ENCODE measurements at regions not wholly inside any gene's neighbourhood (a gene's known extent, or its start where the extent isn't known, plus 50 kb on each side); places are given as distances from the start of the nearest gene placed in this dataset.

DNA sequence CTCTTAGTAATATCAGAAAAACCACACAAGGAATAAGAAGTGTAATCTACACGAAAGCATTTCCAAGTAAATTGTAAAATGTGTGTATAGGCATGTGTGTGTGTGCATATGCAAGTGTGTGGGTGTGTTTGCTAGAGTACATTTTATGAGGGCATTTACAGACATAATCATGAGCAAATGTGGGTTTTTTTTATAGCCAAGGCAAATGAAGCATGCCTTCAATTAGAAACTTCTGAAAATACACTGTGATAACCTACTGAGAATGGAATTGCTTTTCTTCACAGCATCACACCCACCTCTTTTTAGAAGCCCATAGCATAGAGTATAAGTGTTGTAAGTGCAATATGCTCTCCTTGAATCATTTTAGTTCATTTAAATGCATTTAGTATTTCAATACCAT lies 1721.1 kb downstream of the GRIK2 start:
- Histone ChIP-seq H2BK5ac (ENCODE audit: low read depth, low read length) (no peak overlapping the region), H3K14ac (ENCODE audit: insufficient read length) (no peak overlapping the region), H3K23me2 (ENCODE audit: low read depth, low read length) (no peaks in the 10 kb centered on the region), H3K56ac (replicated peaks; ENCODE audit: insufficient read length, low read depth, low read length) (no peak overlapping the region), H3K4ac (replicated peaks; ENCODE audit: insufficient read length, low read depth, low read length) (no peak overlapping the region), H3K23ac (ENCODE audit: insufficient read length) (no peak overlapping the region), H4K5ac (ENCODE audit: insufficient read length, low read depth, low read length) (no peak overlapping the region), H3K27ac (ENCODE audit: low read depth, low read length) (no peak overlapping the region), H3K79me2 (ENCODE audit: control insufficient read depth in 1 of 2, insufficient read depth in 2 of 2, low read length in 2 of 2) (no peaks in the 10 kb centered on the region), H2AK5ac (ENCODE audit: low read depth, low read length) (no peak overlapping the region), H2BK20ac (ENCODE audit: low read length) (no peak overlapping the region), H3K9ac (replicated peaks in 1 of 4; ENCODE audit: extremely low read depth in 1 of 4, low read depth in 3 of 4, low read length in 3 of 4) (no peak overlapping the region), H2BK15ac (ENCODE audit: low read length) (no peak overlapping the region), H4K91ac (replicated peaks; ENCODE audit: insufficient read length, low read length) (no peak overlapping the region), H3K4me1 (replicated peaks in 1 of 4; ENCODE audit: control insufficient read depth in 3 of 4, insufficient read depth in 4 of 4, low read length in 3 of 4) (no peaks in the 10 kb centered on the region), H3K79me1 (ENCODE audit: low read depth, low read length) (no peaks in the 10 kb centered on the region), H3K4me2 (ENCODE audit: insufficient read depth in 1 of 2, low read depth in 2 of 2, low read length in 2 of 2) (no peak overlapping the region), H3K18ac (ENCODE audit: extremely low read depth, low read length) (no peak overlapping the region), H2AFZ (ENCODE audit: low read length) (no peak overlapping the region), H2BK120ac (replicated peaks; ENCODE audit: low read depth, low read length) (no peak overlapping the region), H3K9me3 (ENCODE audit: insufficient read depth in 2 of 2, low read depth in 1 of 2, low read length in 1 of 2) (no peaks in the 10 kb centered on the region), H2BK12ac (ENCODE audit: low read depth, low read length) (no peak overlapping the region), H4K20me1 (replicated peaks in 1 of 2; ENCODE audit: control insufficient read depth in 1 of 2, insufficient read depth in 2 of 2, low read length in 2 of 2) (no peaks in the 10 kb centered on the region), H3K36me3 (ENCODE audit: control insufficient read depth in 2 of 4, insufficient read depth in 4 of 4, low read length in 3 of 4) (no peaks in the 10 kb centered on the region; a peak in 1 of 8 replicates), H4K8ac (ENCODE audit: extremely low read depth, insufficient read depth, low read length) (no peak overlapping the region), H3K27me3 (replicated peaks in 1 of 4; ENCODE audit: control insufficient read depth in 3 of 4, extremely low read depth in 1 of 4, insufficient read depth in 3 of 4, low read length in 3 of 4) (no peaks in the 10 kb centered on the region), H3K4me3 (ENCODE audit: extremely low read depth in 1 of 4, insufficient read depth in 2 of 4, low read depth in 3 of 4, low read length in 4 of 4) (no peak overlapping the region)
- 89% methylated on average over 1 of the region's 1 CpG; no CpG with 5 or more reads in 1 of the 2 experiments for WGBS, 2 experiments (ENCODE audit: extremely low coverage in 1 of 2, insufficient coverage in 1 of 2, insufficient read length in 1 of 2, insufficient replicate concordance in 2 of 2, low coverage in 1 of 2, low lambda C conversion rate in 2 of 2, missing lambda C conversion rate in 1 of 2)
- no peak for DNase-seq (ENCODE audit: low read depth in 1 of 2, low spot score in 2 of 2)
- CTCF ChIA-PET (ENCODE audit: partially characterized antibody): no interaction called here
- POLR2A ChIA-PET (ENCODE audit: partially characterized antibody): no interaction called here
- no peak for FAIRE-seq
- TF ChIP-seq SAP30 (IDR thresholded peaks at IDR 0.05; ENCODE audit: insufficient read depth, insufficient replicate concordance, low read length) (no peak), NANOG (IDR thresholded peaks at IDR 0.05; ENCODE audit: insufficient read depth, low read depth, low read length, poor library complexity, severe bottlenecking) (no peak), CREB1 (IDR thresholded peaks at IDR 0.05) (no peak), CHD1 (IDR thresholded peaks at IDR 0.05; ENCODE audit: low read depth, low read length) (no peak), ASH2L (IDR thresholded peaks at IDR 0.05; ENCODE audit: low read length) (no peak), RBBP5 (IDR thresholded peaks at IDR 0.05; ENCODE audit: borderline replicate concordance, low read depth, low read length) (no peak), TBP (IDR thresholded peaks at IDR 0.05; ENCODE audit: low read depth, low read length) (no peak), BCL11A (IDR thresholded peaks at IDR 0.05; ENCODE audit: low read depth in 2 of 2, low read length in 2 of 2) (no peak), HDAC6 (IDR thresholded peaks at IDR 0.05; ENCODE audit: low read depth, low read length) (no peak), CBX8 (IDR thresholded peaks at IDR 0.05; ENCODE audit: borderline replicate concordance, low read depth, low read length) (no peak), ZNF274 (IDR thresholded peaks at IDR 0.05; ENCODE audit: borderline replicate concordance, extremely low read depth, low read length) (no peak), KDM5A (IDR thresholded peaks at IDR 0.05; ENCODE audit: low read length) (no peak), RXRA (IDR thresholded peaks at IDR 0.05; ENCODE audit: insufficient read depth, low read depth, low read length) (no peak), MAFK (IDR thresholded peaks at IDR 0.05; ENCODE audit: low read depth, low read length) (no peak), NRF1 (IDR thresholded peaks at IDR 0.05; ENCODE audit: low read depth, low read length) (no peak)
- TF ChIP-seq, protein P1, sequence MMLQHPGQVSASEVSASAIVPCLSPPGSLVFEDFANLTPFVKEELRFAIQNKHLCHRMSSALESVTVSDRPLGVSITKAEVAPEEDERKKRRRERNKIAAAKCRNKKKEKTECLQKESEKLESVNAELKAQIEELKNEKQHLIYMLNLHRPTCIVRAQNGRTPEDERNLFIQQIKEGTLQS (IDR thresholded peaks at IDR 0.05; ENCODE audit: insufficient read depth, low read depth, low read length): no peak

Data from H1 (cell line).